Glutamatergic neuron (in vitro differentiated cells): ENCODE measurements at regions not wholly inside any gene's neighbourhood (a gene's known extent, or its start where the extent isn't known, plus 50 kb on each side); places are given as distances from the start of the nearest gene placed in this dataset.
A peak's percentile ranks its signal among the peaks of the same experiment; 100 is the strongest.

ENCODE experiments used
- DNase-seq: peaks from one replicate; pipeline ENCODE4 v3.0.0; 2022
- H3K27ac Mint-ChIP-seq: one replicate; pipeline ENCODE4 v1.8.0; 2020; ENCODE audit warnings: mild to moderate bottlenecking, mixed read lengths, inconsistent platforms; ENCODE audit not compliant: unreplicated experiment
- H3K27me3 Mint-ChIP-seq: one replicate; pipeline ENCODE4 v1.8.0; 2020; ENCODE audit warnings: mild to moderate bottlenecking, moderate library complexity, mixed read lengths, inconsistent platforms; ENCODE audit not compliant: unreplicated experiment
- H3K36me3 Mint-ChIP-seq: one replicate; pipeline ENCODE4 v1.8.0; 2020; ENCODE audit warnings: mild to moderate bottlenecking, mixed read lengths, inconsistent platforms; ENCODE audit not compliant: unreplicated experiment
- H3K4me1 Mint-ChIP-seq: one replicate; pipeline ENCODE4 v1.8.0; 2020; ENCODE audit warnings: mild to moderate bottlenecking, low read depth, mixed read lengths, inconsistent platforms; ENCODE audit not compliant: unreplicated experiment
- H3K4me3 Mint-ChIP-seq: one replicate; pipeline ENCODE4 v1.8.0; 2020; ENCODE audit warnings: mild to moderate bottlenecking, mixed read lengths, inconsistent platforms; ENCODE audit not compliant: unreplicated experiment
- H3K9me3 Mint-ChIP-seq: one replicate; pipeline ENCODE4 v1.8.0; 2020; ENCODE audit warnings: mild to moderate bottlenecking, moderate library complexity, mixed read lengths, inconsistent platforms; ENCODE audit not compliant: unreplicated experiment
- CTCF ChIP-seq: fragments of 200-600 bp; sonication (generic); IDR thresholded peaks from one replicate; pipeline ENCODE4 v1.5.0; 2021; ENCODE audit not compliant: partially characterized antibody, unreplicated experiment

- peaks cover 10% of the 10 kb centered on the region for H3K27me3 Mint-ChIP-seq
- peaks cover 64% of the 10 kb centered on the region for H3K4me1 Mint-ChIP-seq
- H3K27ac Mint-ChIP-seq: peak overlapping the region; percentile 89
- H3K36me3 Mint-ChIP-seq: peaks cover 18% of the 10 kb centered on the region
- no peak for TF ChIP-seq CTCF
- no peak for DNase-seq
- H3K9me3 Mint-ChIP-seq: peaks cover 19% of the 10 kb centered on the region
- no peak overlapping the region for H3K4me3 Mint-ChIP-seq
These were observed 211.5 kb upstream of the SEMA6D start for GRCh38 chr15:47505712-47506328.

- Mint-ChIP-seq H3K36me3 (peaks cover 18% of the 10 kb centered on the region), H3K27ac (peak overlapping the region; percentile 89), H3K9me3 (peaks cover 19% of the 10 kb centered on the region), H3K27me3 (peaks cover 10% of the 10 kb centered on the region), H3K4me3 (peak overlapping the region; percentile 68), H3K4me1 (peaks cover 64% of the 10 kb centered on the region)
- no peak for DNase-seq
- no peak for TF ChIP-seq CTCF
These were observed 210.8 kb upstream of the SEMA6D start for GRCh38 chr15:47506329-47507100.

GRCh38 chr15:47507221-47507985 lies 209.9 kb upstream of the SEMA6D start:
- H3K27ac Mint-ChIP-seq: peak overlapping the region; percentile 89
- H3K4me3 Mint-ChIP-seq: peak overlapping the region; percentile 68
- peaks cover 10% of the 10 kb centered on the region for H3K27me3 Mint-ChIP-seq
- peaks cover 18% of the 10 kb centered on the region for H3K36me3 Mint-ChIP-seq
- TF ChIP-seq CTCF: no peak
- DNase-seq: no peak
- peaks cover 19% of the 10 kb centered on the region for H3K9me3 Mint-ChIP-seq
- H3K4me1 Mint-ChIP-seq: peaks cover 59% of the 10 kb centered on the region

- Mint-ChIP-seq H3K9me3 (peaks cover 10% of the 10 kb centered on the region), H3K4me1 (peaks cover 30% of the 10 kb centered on the region), H3K4me3 (no peak overlapping the region), H3K36me3 (peaks cover 14% of the 10 kb centered on the region), H3K27ac (no peak overlapping the region), H3K27me3 (peaks cover 7% of the 10 kb centered on the region)
- no peak for TF ChIP-seq CTCF
- no peak for DNase-seq
These were observed 206.0 kb upstream of the SEMA6D start for GRCh38 chr15:47511261-47511660.
